ENCODE measurements at regions not wholly inside any gene's neighbourhood (a gene's known extent, or its start where the extent isn't known, plus 50 kb on each side); places are given as distances from the start of the nearest gene placed in this dataset.

DNA sequence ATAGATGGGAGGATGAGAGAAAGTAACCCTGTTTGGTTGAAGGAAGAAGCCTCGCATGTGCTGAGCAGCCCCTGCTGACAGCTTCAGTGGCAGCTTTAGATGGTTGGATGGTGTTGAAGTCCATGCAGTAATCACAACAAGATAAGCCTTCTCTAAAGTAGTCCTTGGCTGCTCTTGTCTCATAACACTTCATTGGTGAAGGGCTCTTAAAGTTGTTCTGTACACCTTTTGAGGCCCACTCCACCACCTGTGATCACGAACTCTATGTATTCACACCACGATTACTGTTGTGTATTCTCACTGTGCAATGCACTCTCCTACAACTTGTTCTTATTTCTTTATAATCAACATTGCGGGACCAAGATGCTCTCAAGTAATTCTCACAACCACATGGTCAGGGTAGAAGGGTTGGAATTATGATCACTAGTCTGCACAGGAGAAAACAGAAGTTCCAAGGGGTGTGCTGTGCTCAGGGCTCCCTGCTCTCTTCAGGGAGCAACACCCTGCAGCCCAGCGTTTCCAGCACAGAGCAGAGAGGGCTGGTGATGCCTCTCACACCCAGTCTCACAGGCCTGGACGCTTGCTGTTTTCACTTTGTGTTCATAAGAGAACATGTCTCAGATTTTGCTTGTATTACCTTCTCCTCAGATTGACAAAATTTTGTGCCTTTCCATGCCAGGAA, 294.4 kb downstream of the SMOC2 start:
- no peak for DNase-seq

DNA sequence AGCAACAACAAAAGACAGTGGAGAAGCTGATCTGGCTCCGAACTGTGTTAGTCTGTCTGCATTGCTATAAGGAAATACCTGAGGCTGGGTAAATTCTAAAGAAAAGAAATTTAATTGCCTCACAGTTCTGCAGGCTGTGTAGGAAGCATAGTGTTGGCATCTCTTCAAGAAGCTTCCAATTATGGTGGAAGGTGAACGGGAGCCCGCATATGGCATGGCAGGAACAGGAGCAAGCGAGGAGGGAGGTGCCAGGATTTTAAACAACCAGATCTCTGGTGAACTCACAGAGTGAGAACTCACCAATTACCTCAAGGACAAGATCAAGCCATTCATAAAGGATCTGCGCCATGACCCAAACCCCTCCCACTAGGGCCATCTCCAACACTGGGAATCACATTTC, 293.5 kb downstream of the SMOC2 start:
- peak; percentile 26 for DNase-seq

DNA sequence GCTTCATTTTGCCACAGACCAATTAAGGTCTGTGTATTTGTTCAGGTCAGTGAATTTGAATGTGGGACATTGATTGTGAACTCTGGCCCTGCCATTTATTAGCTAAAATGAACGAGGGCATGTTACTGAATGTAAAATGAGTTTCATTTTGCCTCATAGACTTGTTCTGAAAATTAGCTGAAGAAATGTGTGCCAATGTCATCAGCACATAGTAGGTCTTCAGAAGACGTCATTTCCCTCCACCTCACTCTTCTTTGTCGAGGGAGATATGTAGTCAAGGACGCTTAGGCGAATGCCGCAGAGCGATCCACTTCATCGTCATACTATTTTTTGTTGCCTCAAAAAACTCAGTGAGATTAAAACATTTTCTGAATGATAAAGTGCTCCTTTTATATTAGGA, 291.7 kb downstream of the SMOC2 start:
- no peak for DNase-seq

DNA sequence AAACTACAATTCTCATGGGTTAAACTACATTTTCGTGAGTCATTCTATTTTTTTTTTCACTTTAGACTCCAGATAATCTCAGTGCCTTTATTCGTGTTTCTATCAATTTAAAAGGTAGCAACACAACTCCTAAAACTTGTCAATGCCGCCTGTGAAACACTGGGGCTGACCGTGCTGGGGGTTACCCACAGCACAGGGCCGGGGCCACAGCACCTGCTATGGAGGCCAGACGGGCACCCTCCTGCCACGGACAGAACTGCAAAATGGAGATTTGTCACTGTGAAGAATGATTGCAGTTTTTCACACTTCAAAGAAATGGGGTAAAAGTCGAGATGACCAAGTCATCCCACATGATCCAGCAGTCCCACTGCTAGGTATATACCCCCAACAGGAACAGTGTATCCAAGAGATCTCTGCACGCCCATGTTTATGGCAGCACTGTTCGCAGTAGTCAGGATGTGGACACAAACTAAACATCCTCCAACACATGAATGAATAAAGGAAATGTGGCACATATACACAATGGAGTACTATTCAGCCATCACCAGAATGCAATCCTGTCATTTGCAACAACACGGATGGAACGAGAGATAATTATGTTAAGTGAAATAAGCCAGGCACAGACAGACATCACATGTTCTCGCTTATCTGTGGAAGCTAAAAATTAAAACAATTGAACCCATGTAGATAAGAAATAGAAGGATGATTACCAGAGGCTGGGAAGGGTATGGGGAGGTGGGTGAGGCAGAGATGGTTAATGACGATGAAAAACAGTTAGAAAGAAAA, 290.1 kb downstream of the SMOC2 start:
- no peak for DNase-seq

DNA sequence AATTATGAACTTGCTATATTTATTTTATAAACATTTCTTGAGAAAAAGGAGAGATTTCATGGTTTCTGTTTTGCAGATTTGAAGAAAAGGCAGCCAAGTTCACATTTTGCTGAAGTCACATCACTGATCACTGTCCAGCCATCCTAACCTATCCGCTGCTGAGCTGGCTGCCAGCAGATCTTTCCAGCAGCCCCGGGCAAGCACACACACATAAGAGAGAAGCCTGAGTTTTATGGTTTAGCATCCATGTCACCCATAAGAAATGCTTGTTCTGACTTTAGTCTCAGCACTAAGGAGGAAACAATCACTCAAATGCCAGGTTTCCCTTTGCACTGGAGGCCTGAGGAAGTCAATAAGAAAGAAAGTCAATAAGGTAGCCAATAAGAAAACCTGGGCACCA, 287.1 kb downstream of the SMOC2 start:
- no peak for DNase-seq

DNA sequence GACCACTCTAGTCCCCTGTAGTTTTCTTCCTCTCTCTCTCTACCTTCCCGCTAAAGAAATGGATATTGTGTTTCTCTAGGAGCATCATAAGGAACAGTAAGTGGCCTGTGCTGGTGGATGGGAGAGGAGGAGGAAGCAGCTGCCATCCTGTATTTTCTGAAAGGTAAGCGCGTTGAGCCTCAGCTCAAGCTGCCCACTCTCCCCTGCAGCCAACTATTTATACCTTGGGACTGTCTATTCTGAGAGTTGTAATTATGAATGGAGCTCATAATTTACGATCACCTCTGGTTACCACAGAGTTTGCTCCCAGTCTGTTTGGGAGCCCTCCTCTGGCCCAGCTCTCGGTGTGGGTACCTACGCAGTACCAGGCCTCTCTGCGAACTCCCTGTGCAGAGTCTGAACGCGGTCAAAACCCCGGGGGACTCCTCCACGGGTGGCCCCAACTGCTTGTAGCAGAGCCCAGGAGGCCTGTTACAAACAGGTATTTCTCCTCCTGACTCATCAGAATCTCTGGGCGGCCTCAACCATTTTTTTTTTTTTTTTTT, 285.4 kb downstream of the SMOC2 start:
- no peak for DNase-seq

DNA sequence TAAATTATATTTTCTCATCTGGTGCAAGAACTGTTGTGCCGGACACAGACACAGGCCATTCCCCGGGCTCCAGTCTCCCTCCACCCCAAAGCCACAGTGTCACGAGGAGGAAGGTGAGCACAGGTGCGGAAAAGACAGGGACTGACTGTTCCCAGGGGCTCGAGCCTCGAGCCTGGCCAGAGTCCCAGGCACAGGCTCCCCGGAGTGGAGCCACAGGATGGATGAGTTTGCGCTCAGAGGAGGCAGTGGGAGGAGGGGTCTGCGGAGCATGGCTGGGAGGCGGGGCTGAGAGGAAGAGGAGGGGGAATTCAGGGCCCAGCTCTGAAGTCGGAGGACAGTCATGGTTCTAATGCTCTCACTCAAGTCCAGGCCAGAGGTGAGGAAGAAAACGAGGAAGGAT, 284.8 kb downstream of the SMOC2 start:
- DNase-seq, result no peak

DNA sequence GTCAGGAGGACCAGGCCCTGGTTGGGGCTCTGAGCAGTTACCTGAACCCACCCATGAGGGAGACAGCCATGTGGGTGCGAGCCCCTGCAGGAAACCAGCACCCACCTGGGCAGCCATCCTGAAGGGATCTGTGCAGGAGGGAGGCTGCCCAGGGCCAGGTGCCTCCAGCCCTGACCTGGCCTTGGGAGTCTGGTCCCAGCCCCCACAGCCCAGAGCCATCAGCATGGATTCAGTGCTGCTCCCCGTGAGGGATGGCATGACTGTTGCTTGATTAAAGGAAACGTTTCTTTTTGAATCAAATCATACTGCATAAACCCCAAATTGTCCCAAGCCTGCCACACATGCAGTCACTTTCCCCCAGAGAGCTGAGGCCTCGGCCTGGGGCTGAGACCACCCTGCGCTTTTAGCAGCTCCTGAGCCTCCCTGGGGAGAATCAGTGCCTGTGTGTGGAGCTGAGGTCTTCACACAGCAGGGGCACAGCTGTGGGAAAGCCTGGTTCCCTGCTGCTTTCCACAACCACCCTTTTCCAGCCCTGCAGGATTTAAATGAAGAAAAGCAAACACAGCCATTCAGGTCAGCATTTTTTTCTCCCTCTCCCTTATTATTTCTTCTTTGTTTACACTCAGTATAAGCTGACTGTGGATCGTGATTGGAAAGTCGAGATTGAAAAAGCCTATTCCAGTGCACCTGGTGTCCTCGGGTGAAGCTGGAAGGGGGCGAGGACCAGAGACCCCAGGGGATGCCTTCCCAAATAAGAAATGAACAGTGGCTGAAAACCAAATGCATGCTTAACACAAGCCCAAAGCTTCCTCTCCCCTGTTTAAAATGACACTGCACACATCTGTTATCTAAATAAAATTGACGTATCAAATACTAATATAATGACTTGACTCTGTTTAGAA, 283.9 kb downstream of the SMOC2 start:
- DNase-seq, result no peak

DNA sequence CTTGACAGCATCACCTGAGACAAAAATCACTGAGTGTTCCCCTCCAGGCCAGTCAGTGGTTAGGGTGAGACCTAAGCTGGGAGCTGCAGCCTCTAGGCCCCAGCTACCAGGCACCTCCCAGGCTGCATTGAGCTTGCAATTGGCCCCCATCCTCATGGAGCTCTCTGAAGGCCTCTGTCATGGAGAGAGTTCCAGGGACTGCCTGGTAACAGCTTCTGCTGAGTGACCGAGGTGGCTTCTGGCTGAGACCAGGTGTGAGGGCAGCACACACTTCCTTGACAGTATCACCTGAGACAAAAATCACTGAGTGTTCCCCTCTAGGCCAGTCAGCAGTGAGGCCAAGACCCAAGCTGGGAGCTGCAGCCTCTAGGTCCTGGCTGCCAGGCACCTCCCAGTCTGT, 283.0 kb downstream of the SMOC2 start:
- DNase-seq, result no peak

DNA sequence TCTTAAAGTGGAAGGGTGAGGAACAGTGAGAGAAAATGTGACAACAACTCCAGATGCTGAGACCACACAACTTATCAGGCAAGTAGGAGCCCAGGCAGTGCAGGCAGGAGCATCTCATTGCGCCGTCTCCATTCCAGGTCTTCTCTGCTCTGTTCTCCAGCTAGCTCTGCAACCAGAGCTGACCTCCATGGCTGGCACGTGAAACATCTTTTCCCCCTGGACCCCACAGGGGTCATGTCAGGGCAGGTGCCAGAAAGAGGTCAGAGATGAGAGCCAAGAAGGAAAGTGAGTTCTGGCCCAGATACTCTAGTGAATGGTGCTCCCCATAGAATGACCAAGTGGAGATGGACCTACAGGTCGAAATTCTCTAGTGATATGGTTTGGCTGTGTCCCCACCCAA, 281.4 kb downstream of the SMOC2 start:
- no peak for DNase-seq

DNA sequence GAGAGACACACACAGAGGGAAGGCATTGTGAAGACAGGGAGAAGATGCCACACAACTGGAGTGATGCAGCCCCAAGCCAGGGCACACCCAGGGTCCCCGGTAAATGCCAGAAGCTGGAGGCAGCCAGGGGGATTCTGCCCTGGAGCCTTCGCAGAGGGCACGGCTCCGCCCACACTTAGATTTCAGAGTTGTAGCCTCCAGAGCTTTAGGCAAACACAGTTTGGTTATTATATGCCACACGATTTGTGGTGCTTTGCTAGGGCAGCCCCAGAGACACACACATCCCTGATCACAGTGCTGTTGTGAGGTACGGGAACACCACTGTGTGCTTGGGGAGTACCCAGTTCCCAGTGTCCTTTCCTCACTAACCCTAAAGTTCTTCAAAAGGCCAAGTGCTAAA, 280.6 kb downstream of the SMOC2 start:
- no peak for DNase-seq

DNA sequence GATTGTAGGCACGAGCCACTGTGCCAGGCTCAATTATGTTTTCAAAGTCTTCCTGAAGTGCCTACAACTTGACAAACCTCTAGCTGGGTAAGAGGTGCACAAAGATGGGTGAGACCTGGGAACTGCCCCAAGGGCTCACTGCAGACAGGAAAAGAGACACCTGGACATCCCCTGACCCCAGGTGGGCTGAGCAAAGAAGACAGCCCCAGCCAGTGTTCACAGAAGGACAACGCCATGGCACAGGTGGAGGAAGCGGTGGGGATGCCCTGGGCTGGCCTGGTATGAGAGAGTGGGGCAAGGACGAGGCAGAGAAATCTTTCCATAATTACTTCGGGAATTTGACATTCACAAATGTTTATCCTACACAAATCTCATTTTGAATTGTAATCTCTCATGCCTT, 278.9 kb downstream of the SMOC2 start:
- DNase-seq, result no peak

DNA sequence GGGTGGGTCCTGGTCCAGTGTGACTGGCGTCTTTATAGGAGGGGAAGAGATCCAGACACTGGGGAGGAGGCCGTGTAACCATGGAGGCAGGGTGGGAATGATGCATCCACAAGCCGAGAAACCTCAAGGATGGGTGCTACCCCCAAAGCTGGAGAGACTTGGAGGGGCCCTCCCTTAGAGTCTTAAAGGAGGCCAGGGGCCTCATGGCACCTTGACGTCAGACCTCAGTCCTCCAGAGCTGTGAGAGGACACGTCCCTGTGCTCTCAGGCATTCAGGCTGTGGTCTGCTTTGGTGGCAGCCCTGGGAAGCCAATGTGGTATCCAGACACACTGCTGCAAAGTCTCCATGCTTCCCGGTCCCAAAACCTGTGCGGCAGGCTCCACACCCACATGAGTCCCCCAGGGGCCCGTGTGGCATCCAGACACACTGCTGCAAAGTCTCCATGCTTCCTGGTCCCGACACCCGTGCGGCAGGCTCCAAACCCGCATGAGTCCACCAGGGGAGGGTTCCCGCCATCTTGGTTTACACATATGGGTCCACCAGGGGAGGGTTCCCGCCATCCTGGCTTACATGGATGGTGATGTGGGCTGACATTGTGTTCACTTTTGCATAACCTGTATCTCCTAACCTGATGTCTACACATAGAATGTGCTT, 278.0 kb downstream of the SMOC2 start:
- DNase-seq, result no peak

Measured in NCI-H2107 (cell line).